ENCODE measurements at regions not wholly inside any gene's neighbourhood (a gene's known extent, or its start where the extent isn't known, plus 50 kb on each side); places are given as distances from the start of the nearest gene placed in this dataset.

DNA sequence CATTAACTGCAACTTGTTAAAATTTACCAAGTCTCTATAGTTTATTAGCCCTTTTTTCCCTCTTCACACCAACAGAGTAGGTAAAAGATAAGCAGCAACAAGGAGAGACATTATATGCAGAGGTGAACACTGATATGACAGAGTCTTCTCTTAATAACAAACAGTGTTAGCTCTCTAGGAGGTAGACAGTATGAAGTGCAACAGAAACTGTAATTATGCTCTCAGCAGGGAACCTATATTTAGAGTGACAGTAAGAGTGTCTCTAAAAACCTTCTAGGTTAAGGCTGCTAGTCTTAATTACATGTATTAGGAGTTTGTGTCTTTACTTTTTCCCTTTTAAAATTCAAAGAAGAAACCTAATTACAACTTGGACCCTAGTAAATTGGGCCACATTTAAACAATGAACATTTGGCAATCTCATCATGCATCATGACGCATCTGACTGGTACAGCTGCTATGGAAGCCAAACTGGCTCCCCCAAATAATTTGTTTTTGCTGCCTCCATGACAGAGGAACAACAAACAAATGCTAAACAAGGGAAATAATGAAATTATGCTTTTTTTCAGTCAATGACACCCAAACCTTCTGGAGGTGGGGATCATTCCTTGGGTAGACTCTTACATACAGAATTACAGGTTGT, 69.9 kb upstream of the MMADHC start:
- H2AFZ ChIP-seq (ENCODE audit: low read depth, low read length), result no peak overlapping the region
- H3K79me2 ChIP-seq (ENCODE audit: control insufficient read depth, insufficient read depth, low read length), result no peaks in the 10 kb centered on the region
- ChIA-PET POLR2A (no interaction called here), CTCF (interaction anchor here (1.3 to 2.5 kb wide), 2 partner anchors 10 to 12 kb away, joined by 4 to 10 read pairs; no protein-coding TSS in a partner anchor)
- no peaks in the 10 kb centered on the region for H4K20me1 ChIP-seq (replicated peaks; ENCODE audit: control insufficient read depth, extremely low read depth, insufficient read depth, low read length)
- intact Hi-C loops (cut with micrococcal nuclease) (no loop called here), dilution Hi-C loops (cut with MboI; ENCODE audit: extremely low pct_ligation_motif_present, low sequenced_read_pairs) (no loop called here)
- TF ChIP-seq EZH2 (IDR thresholded peaks at IDR 0.05; ENCODE audit: borderline replicate concordance, low read depth, low read length, severe bottlenecking) (no peak), POLR2AphosphoS5 (IDR thresholded peaks at IDR 0.05; ENCODE audit: insufficient read depth, low read depth, low read length) (no peak), JUN (IDR thresholded peaks at IDR 0.05; ENCODE audit: borderline replicate concordance, insufficient read depth, insufficient read length, low read depth) (no peak), POLR2A (IDR thresholded peaks at IDR 0.05; ENCODE audit: low read depth, low read length) (no peak)
- TF ChIP-seq, protein P1, sequence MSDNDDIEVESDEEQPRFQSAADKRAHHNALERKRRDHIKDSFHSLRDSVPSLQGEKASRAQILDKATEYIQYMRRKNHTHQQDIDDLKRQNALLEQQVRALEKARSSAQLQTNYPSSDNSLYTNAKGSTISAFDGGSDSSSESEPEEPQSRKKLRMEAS (IDR thresholded peaks at IDR 0.05; ENCODE audit: insufficient read depth, insufficient read length), result no peak
- no peaks in the 10 kb centered on the region for H3K27me3 ChIP-seq (ENCODE audit: control insufficient read depth in 2 of 2, insufficient read depth in 2 of 2, low read length in 2 of 2)
- no peak overlapping the region for H3K9ac ChIP-seq (replicated peaks; ENCODE audit: extremely low read depth, insufficient read depth, low read length)
- no peak for DNase-seq (ENCODE audit: low read depth, low spot score)
- H3K9me3 ChIP-seq (replicated peaks; ENCODE audit: control insufficient read depth, insufficient read depth, low read length), result no peaks in the 10 kb centered on the region
- no peak overlapping the region for H3K4me3 ChIP-seq (replicated peaks in 1 of 3; ENCODE audit: insufficient read depth in 1 of 3, low read depth in 1 of 3, low read length in 3 of 3)
- H3K9me1 ChIP-seq (replicated peaks; ENCODE audit: control insufficient read depth, extremely low read depth, insufficient read depth, low read length), result no peaks in the 10 kb centered on the region
- FAIRE-seq, result no peak
- H3K4me1 ChIP-seq (ENCODE audit: control insufficient read depth, extremely low read depth, insufficient read depth, low read length), result peaks cover 12% of the 10 kb centered on the region
- no peak overlapping the region for H3K27ac ChIP-seq (ENCODE audit: insufficient read depth, low read depth, low read length)
- BruUV-seq (replicated peaks), result no TSS peak
- no peaks in the 10 kb centered on the region for H3K36me3 ChIP-seq (ENCODE audit: control insufficient read depth in 2 of 2, extremely low read depth in 1 of 2, insufficient read depth in 2 of 2, low read length in 2 of 2)
- no peak overlapping the region for H3K4me2 ChIP-seq (ENCODE audit: insufficient read depth, low read length)

DNA sequence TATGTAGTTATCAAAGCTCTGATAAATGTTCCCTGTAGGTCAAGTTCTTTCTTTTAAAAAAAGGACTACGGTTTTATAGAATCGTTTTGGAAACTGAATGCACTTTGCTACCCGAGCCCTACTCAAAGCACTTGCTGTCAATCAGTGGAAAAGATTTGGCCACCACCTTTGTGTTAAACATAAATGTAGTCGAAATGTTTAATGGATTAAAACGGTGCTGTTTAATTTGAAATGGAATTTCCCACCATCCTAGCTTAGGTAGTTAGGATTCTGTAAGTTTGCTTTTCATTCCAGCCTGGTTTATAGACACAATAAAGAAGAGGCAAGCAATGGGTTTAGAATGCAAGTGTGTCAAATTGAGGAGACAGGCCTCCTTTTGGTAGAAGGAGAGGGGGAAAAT, 69.4 kb upstream of the MMADHC start:
- Histone ChIP-seq H3K4me1 (ENCODE audit: control insufficient read depth, extremely low read depth, insufficient read depth, low read length) (peaks cover 6% of the 10 kb centered on the region), H3K27me3 (ENCODE audit: control insufficient read depth in 2 of 2, insufficient read depth in 2 of 2, low read length in 2 of 2) (no peaks in the 10 kb centered on the region), H2AFZ (ENCODE audit: low read depth, low read length) (no peak overlapping the region), H3K79me2 (ENCODE audit: control insufficient read depth, insufficient read depth, low read length) (no peaks in the 10 kb centered on the region), H3K9me3 (replicated peaks; ENCODE audit: control insufficient read depth, insufficient read depth, low read length) (no peaks in the 10 kb centered on the region), H4K20me1 (replicated peaks; ENCODE audit: control insufficient read depth, extremely low read depth, insufficient read depth, low read length) (no peaks in the 10 kb centered on the region), H3K4me2 (ENCODE audit: insufficient read depth, low read length) (no peak overlapping the region), H3K9ac (replicated peaks; ENCODE audit: extremely low read depth, insufficient read depth, low read length) (no peak overlapping the region), H3K9me1 (replicated peaks; ENCODE audit: control insufficient read depth, extremely low read depth, insufficient read depth, low read length) (no peaks in the 10 kb centered on the region), H3K36me3 (ENCODE audit: control insufficient read depth in 2 of 2, extremely low read depth in 1 of 2, insufficient read depth in 2 of 2, low read length in 2 of 2) (no peaks in the 10 kb centered on the region), H3K4me3 (replicated peaks in 1 of 3; ENCODE audit: insufficient read depth in 1 of 3, low read depth in 1 of 3, low read length in 3 of 3) (no peak overlapping the region), H3K27ac (ENCODE audit: insufficient read depth, low read depth, low read length) (no peak overlapping the region)
- FAIRE-seq (no peak), DNase-seq (ENCODE audit: low read depth, low spot score) (no peak)
- CTCF ChIA-PET, result interaction anchor here (2.5 kb wide), 1 partner anchor 12 kb away, joined by 10 read pairs; no protein-coding TSS in a partner anchor
- BruUV-seq (replicated peaks), result no TSS peak
- dilution Hi-C loops (cut with MboI; ENCODE audit: extremely low pct_ligation_motif_present, low sequenced_read_pairs), result no loop called here
- intact Hi-C loops (cut with micrococcal nuclease), result no loop called here
- POLR2A ChIA-PET, result no interaction called here
- TF ChIP-seq FOS (IDR thresholded peaks at IDR 0.05; ENCODE audit: borderline replicate concordance, insufficient read depth, low read length) (no peak), GATA2 (IDR thresholded peaks at IDR 0.05; ENCODE audit: insufficient read depth, insufficient read length, low read depth, low read length) (no peak), POLR2AphosphoS5 (IDR thresholded peaks at IDR 0.05; ENCODE audit: insufficient read depth, low read depth, low read length) (no peak), JUN (IDR thresholded peaks at IDR 0.05; ENCODE audit: borderline replicate concordance, insufficient read depth, insufficient read length, low read depth) (no peak), EZH2 (IDR thresholded peaks at IDR 0.05; ENCODE audit: borderline replicate concordance, low read depth, low read length, severe bottlenecking) (no peak), POLR2A (IDR thresholded peaks at IDR 0.05; ENCODE audit: low read depth, low read length) (no peak), MYC (IDR thresholded peaks at IDR 0.05; ENCODE audit: low read depth, low read length) (no peak)
- TF ChIP-seq, protein P2, sequence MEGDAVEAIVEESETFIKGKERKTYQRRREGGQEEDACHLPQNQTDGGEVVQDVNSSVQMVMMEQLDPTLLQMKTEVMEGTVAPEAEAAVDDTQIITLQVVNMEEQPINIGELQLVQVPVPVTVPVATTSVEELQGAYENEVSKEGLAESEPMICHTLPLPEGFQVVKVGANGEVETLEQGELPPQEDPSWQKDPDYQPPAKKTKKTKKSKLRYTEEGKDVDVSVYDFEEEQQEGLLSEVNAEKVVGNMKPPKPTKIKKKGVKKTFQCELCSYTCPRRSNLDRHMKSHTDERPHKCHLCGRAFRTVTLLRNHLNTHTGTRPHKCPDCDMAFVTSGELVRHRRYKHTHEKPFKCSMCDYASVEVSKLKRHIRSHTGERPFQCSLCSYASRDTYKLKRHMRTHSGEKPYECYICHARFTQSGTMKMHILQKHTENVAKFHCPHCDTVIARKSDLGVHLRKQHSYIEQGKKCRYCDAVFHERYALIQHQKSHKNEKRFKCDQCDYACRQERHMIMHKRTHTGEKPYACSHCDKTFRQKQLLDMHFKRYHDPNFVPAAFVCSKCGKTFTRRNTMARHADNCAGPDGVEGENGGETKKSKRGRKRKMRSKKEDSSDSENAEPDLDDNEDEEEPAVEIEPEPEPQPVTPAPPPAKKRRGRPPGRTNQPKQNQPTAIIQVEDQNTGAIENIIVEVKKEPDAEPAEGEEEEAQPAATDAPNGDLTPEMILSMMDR (IDR thresholded peaks at IDR 0.05; ENCODE audit: extremely low read depth in 1 of 2, insufficient read depth in 1 of 2, low read depth in 1 of 2, low read length in 2 of 2), result no peak
- TF ChIP-seq, protein P1 (IDR thresholded peaks at IDR 0.05; ENCODE audit: insufficient read depth, insufficient read length), result no peak
